ENCODE measurements at regions not wholly inside any gene's neighbourhood (a gene's known extent, or its start where the extent isn't known, plus 50 kb on each side); places are given as distances from the start of the nearest gene placed in this dataset.

DNA sequence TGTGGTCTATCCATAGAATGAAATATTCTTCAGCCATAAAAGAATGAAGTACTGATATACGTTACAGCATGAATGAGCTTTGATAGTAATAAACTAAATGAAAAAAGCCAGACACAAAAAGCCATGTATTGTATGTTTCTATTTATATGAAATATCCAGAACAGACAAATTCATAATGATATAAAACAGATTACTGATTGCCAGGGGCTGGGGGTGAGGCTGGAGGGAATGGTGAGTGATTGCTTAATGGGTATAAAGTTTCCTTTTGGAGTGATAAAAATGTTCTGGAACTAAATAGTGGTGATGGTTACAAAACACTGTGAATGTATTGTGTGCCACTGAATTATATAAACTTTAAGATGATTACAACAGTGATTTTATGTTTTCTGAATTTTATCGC is 200.5 kb downstream of the MC4R start:
- Histone ChIP-seq H3K9me2 (replicated peaks; ENCODE audit: insufficient read depth) (no peaks in the 10 kb centered on the region), H3K9me3 (ENCODE audit: low read depth) (no peaks in the 10 kb centered on the region), H3K27ac (no peak overlapping the region), H3K4me3 (no peak overlapping the region), H3K79me2 (no peaks in the 10 kb centered on the region), H3K4me2 (no peak overlapping the region), H4K20me1 (ENCODE audit: insufficient read depth, poor library complexity, severe bottlenecking) (no peaks in the 10 kb centered on the region), H3K4me1 (ENCODE audit: insufficient read depth) (no peaks in the 10 kb centered on the region), H3K27me3 (no peaks in the 10 kb centered on the region), H2AFZ (no peak overlapping the region), H3K36me3 (replicated peaks; ENCODE audit: insufficient read depth, low read depth) (no peaks in the 10 kb centered on the region)
- TF ChIP-seq, protein P1, sequence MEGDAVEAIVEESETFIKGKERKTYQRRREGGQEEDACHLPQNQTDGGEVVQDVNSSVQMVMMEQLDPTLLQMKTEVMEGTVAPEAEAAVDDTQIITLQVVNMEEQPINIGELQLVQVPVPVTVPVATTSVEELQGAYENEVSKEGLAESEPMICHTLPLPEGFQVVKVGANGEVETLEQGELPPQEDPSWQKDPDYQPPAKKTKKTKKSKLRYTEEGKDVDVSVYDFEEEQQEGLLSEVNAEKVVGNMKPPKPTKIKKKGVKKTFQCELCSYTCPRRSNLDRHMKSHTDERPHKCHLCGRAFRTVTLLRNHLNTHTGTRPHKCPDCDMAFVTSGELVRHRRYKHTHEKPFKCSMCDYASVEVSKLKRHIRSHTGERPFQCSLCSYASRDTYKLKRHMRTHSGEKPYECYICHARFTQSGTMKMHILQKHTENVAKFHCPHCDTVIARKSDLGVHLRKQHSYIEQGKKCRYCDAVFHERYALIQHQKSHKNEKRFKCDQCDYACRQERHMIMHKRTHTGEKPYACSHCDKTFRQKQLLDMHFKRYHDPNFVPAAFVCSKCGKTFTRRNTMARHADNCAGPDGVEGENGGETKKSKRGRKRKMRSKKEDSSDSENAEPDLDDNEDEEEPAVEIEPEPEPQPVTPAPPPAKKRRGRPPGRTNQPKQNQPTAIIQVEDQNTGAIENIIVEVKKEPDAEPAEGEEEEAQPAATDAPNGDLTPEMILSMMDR (IDR thresholded peaks at IDR 0.05; ENCODE audit: poor library complexity) = no peak
- TF ChIP-seq EZH2 (IDR thresholded peaks at IDR 0.05; ENCODE audit: borderline replicate concordance) (no peak), EZH2phosphoT487 (IDR thresholded peaks at IDR 0.05; ENCODE audit: low read depth, severe bottlenecking, unreplicated experiment) (no peak)
- DNase-seq (ENCODE audit: low spot score) = no peak
- WGBS (ENCODE audit: low lambda C conversion rate, missing lambda C conversion rate) = 88% methylated on average over 2 of the region's 2 CpGs

DNA sequence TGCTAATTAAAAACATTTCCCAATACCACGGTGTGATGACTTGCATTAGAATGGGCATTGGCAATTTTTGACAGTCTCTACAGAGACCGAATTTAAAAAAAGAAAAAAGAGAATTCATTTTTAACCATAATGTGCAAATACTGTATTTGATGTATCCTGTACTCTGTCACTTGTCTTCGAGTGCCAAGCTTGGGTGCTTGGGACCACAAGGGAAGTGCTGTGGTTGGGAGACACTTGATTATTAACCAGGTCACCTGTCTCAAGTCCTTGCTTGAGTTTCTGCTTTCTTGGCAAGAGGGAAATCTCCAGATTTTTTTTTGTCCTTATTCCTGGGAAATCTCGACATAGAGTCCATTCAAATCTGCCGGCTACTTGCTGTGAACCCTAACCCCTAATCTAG is 209.0 kb downstream of the MC4R start:
- Histone ChIP-seq H3K9me3 (ENCODE audit: low read depth) (no peaks in the 10 kb centered on the region), H3K4me2 (no peak overlapping the region), H3K4me3 (no peak overlapping the region), H3K36me3 (replicated peaks; ENCODE audit: insufficient read depth, low read depth) (no peaks in the 10 kb centered on the region), H2AFZ (no peak overlapping the region), H3K79me2 (no peaks in the 10 kb centered on the region), H3K9me2 (replicated peaks; ENCODE audit: insufficient read depth) (no peaks in the 10 kb centered on the region), H3K27me3 (no peaks in the 10 kb centered on the region), H3K4me1 (ENCODE audit: insufficient read depth) (no peaks in the 10 kb centered on the region), H3K27ac (no peak overlapping the region), H4K20me1 (ENCODE audit: insufficient read depth, poor library complexity, severe bottlenecking) (no peaks in the 10 kb centered on the region)
- no peak for DNase-seq (ENCODE audit: low spot score)
- WGBS (ENCODE audit: low lambda C conversion rate, missing lambda C conversion rate) = 87% methylated on average over 5 of the region's 5 CpGs
- TF ChIP-seq EZH2phosphoT487 (IDR thresholded peaks at IDR 0.05; ENCODE audit: low read depth, severe bottlenecking, unreplicated experiment) (no peak), EZH2 (IDR thresholded peaks at IDR 0.05; ENCODE audit: borderline replicate concordance) (no peak)
- TF ChIP-seq, protein P1 (IDR thresholded peaks at IDR 0.05; ENCODE audit: poor library complexity) = no peak

DNA sequence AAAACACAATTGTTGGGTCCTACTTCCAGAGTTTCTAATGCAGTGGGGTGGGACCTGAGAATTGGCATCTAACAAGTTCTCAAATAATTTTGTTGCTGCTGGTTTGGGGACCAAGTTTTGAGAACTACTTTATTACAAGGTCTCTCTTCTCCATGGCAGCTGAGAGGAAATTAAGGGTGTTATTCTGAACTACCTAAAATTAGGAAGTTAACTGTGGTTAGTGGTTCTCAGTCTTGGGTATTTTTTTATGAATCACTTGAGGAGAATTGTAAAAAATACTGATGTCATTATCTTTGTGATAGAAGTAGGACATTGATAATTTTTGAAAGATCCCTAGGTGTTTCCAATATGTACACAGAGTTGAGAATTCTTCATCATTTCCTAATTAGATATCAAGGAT is 210.2 kb downstream of the MC4R start:
- DNase-seq (ENCODE audit: low spot score) = no peak
- Histone ChIP-seq H3K4me1 (ENCODE audit: insufficient read depth) (no peaks in the 10 kb centered on the region), H3K4me3 (no peak overlapping the region), H2AFZ (no peak overlapping the region), H3K9me2 (replicated peaks; ENCODE audit: insufficient read depth) (no peaks in the 10 kb centered on the region), H3K79me2 (no peaks in the 10 kb centered on the region), H4K20me1 (ENCODE audit: insufficient read depth, poor library complexity, severe bottlenecking) (no peaks in the 10 kb centered on the region), H3K27me3 (no peaks in the 10 kb centered on the region), H3K27ac (no peak overlapping the region), H3K4me2 (no peak overlapping the region), H3K36me3 (replicated peaks; ENCODE audit: insufficient read depth, low read depth) (no peaks in the 10 kb centered on the region), H3K9me3 (ENCODE audit: low read depth) (no peaks in the 10 kb centered on the region)
- TF ChIP-seq, protein P1 (IDR thresholded peaks at IDR 0.05; ENCODE audit: poor library complexity) = no peak
- TF ChIP-seq EZH2phosphoT487 (IDR thresholded peaks at IDR 0.05; ENCODE audit: low read depth, severe bottlenecking, unreplicated experiment) (no peak), EZH2 (IDR thresholded peaks at IDR 0.05; ENCODE audit: borderline replicate concordance) (no peak)

DNA sequence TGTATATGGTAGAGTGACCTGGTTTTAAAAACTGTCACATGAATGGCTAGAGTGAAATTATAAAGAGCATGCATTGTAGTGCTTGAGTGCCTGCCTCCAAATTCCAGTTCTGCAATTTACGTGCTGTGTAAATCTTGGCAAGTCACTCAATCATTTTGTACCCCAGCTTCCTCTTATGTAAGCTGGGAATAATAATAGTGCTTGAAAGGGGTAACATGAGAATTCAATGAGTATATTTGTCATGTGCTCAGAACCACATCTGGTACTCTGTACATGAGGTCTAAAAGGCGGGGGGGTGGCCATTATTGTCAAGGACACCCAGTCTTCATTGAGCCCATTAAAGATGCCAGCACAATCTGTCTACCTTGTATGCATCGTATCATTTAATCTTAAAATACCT is 214.8 kb downstream of the MC4R start:
- Histone ChIP-seq H4K20me1 (ENCODE audit: insufficient read depth, poor library complexity, severe bottlenecking) (no peaks in the 10 kb centered on the region), H2AFZ (no peak overlapping the region), H3K9me2 (replicated peaks; ENCODE audit: insufficient read depth) (no peaks in the 10 kb centered on the region), H3K4me3 (no peak overlapping the region), H3K79me2 (no peaks in the 10 kb centered on the region), H3K4me2 (no peak overlapping the region), H3K27me3 (no peaks in the 10 kb centered on the region), H3K4me1 (ENCODE audit: insufficient read depth) (no peaks in the 10 kb centered on the region), H3K9me3 (ENCODE audit: low read depth) (no peaks in the 10 kb centered on the region), H3K36me3 (replicated peaks; ENCODE audit: insufficient read depth, low read depth) (no peaks in the 10 kb centered on the region), H3K27ac (no peak overlapping the region)
- no peak for TF ChIP-seq EZH2 (IDR thresholded peaks at IDR 0.05; ENCODE audit: borderline replicate concordance)
- TF ChIP-seq, protein P1 (IDR thresholded peaks at IDR 0.05; ENCODE audit: poor library complexity) = no peak
- no peak for TF ChIP-seq EZH2phosphoT487 (IDR thresholded peaks at IDR 0.05; ENCODE audit: low read depth, severe bottlenecking, unreplicated experiment)
- DNase-seq (ENCODE audit: low spot score) = no peak
- whole genome bisulfite sequencing (ENCODE audit: low lambda C conversion rate, missing lambda C conversion rate) = 67% methylated on average over 3 of the region's 3 CpGs
